ENCODE measurements at regions not wholly inside any gene's neighbourhood (a gene's known extent, or its start where the extent isn't known, plus 50 kb on each side); places are given as distances from the start of the nearest gene placed in this dataset.

DNA sequence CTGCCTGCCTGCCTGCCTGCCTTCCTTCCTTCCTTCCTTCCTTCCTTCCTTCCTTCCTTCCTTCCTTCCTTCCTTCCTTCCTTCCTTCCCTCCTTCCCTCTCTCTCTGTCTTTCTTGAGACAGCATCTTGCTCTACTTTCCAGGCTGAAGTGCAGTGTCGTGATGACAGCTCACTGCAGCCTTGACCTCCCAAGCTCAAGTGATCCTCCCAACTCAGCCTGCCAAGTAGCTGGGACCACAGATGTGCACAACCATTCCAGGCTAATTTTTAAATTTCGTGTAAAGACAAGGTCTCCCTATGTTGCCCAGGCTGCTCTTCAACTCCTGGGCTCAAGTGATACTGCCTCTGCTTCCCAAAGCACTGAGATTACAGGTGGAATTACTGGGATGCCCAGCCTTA lies 328.2 kb upstream of the SORL1-AS1 start:
- Histone ChIP-seq H3K9ac (ENCODE audit: low read length) (no peak overlapping the region), H3K4me2 (replicated peaks; ENCODE audit: low read depth, low read length, poor library complexity, severe bottlenecking) (no peak overlapping the region), H3K4me1 (ENCODE audit: control insufficient read depth in 2 of 2, insufficient read depth in 2 of 2, low read length in 2 of 2) (no peaks in the 10 kb centered on the region), H4K20me1 (ENCODE audit: control insufficient read depth, insufficient read depth, low read length, poor library complexity, severe bottlenecking) (no peaks in the 10 kb centered on the region), H3K9me3 (ENCODE audit: control extremely low read depth in 1 of 3, control insufficient read depth in 2 of 3, insufficient read depth in 1 of 3, low read length in 2 of 3) (peaks cover 0 to 4% (median 1%) of the 10 kb centered on the region in 3 donors), H3K27me3 (replicated peaks in 1 of 4; ENCODE audit: control extremely low read depth in 1 of 4, control insufficient read depth in 3 of 4, insufficient read depth in 4 of 4, low read length in 3 of 4) (no peaks in the 10 kb centered on the region), H3K79me2 (ENCODE audit: control insufficient read depth, insufficient read depth, low read length) (no peaks in the 10 kb centered on the region), H3K27ac (ENCODE audit: low read length in 2 of 2) (no peak overlapping the region), H3K36me3 (replicated peaks in 1 of 2; ENCODE audit: control extremely low read depth in 1 of 2, control insufficient read depth in 1 of 2, extremely low read depth in 1 of 2, insufficient read depth in 2 of 2, low read length in 1 of 2) (no peaks in the 10 kb centered on the region), H3K4me3 (ENCODE audit: control extremely low read depth in 1 of 5, extremely low read depth in 1 of 5, insufficient read depth in 1 of 5, low read depth in 2 of 5, low read length in 4 of 5) (no peak overlapping the region), H2AFZ (ENCODE audit: insufficient read depth, low read depth, low read length, poor library complexity, severe bottlenecking) (no peak overlapping the region)
- TF ChIP-seq CTCF (IDR thresholded peaks at IDR 0.05) (no peak), EZH2 (IDR thresholded peaks at IDR 0.05; ENCODE audit: borderline replicate concordance, insufficient read depth, low read depth, low read length, poor library complexity, severe bottlenecking) (no peak)
- no peak for DNase-seq
- no peak for ATAC-seq (ENCODE audit: low read depth)
- H3K4me3 Mint-ChIP-seq: no peak overlapping the region
- H3K9me3 Mint-ChIP-seq (ENCODE audit: insufficient read depth): no peaks in the 10 kb centered on the region
- ChIA-PET CTCF (no interaction called here), POLR2A (interaction anchor here (0.7 kb wide), 1 partner anchor 746 kb away, joined by 4 read pairs; no protein-coding TSS in a partner anchor)
- H3K4me1 Mint-ChIP-seq: no peaks in the 10 kb centered on the region
- WGBS (ENCODE audit: insufficient coverage): 91% methylated on average over 2 of the region's 2 CpGs
- intact Hi-C loops (cut with micrococcal nuclease): no loop called here
- no peak overlapping the region for H3K27ac Mint-ChIP-seq
- peaks cover 4% of the 10 kb centered on the region for H3K27me3 Mint-ChIP-seq

DNA sequence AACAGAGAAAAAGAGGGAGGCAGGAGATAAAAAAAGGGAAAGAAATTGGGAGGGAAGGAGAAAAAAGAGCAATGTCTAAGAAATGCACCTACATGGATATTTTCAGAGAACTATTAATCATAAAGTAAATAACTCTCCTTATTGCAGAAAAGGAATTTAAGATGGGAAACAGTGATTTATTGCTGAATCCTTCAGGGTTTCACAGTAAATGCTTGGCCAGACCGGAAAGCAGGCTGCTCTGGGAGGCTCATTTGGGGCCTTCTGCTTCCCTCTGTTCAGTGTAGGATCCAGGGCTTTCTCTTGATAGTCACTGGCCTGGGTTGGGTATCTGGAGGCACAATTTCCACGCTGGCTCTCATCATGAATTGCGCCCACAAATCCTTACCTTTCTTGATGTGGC lies 324.3 kb upstream of the SORL1-AS1 start:
- Mint-ChIP-seq H3K4me1 (no peaks in the 10 kb centered on the region), H3K27ac (no peak overlapping the region), H3K27me3 (no peaks in the 10 kb centered on the region), H3K4me3 (no peak overlapping the region), H3K9me3 (ENCODE audit: insufficient read depth) (no peaks in the 10 kb centered on the region)
- H3K9ac ChIP-seq (ENCODE audit: low read length): no peak overlapping the region
- no peak for ATAC-seq (ENCODE audit: low read depth)
- no peak for DNase-seq
- WGBS (ENCODE audit: insufficient coverage): 83% methylated on average over 3 of the region's 3 CpGs
- H3K4me3 ChIP-seq (ENCODE audit: control extremely low read depth in 1 of 5, extremely low read depth in 1 of 5, insufficient read depth in 1 of 5, low read depth in 2 of 5, low read length in 4 of 5): no peak overlapping the region
- H3K4me1 ChIP-seq (ENCODE audit: control insufficient read depth in 2 of 2, insufficient read depth in 2 of 2, low read length in 2 of 2): no peaks in the 10 kb centered on the region
- H3K36me3 ChIP-seq (replicated peaks in 1 of 2; ENCODE audit: control extremely low read depth in 1 of 2, control insufficient read depth in 1 of 2, extremely low read depth in 1 of 2, insufficient read depth in 2 of 2, low read length in 1 of 2): no peaks in the 10 kb centered on the region
- no peaks in the 10 kb centered on the region for H4K20me1 ChIP-seq (ENCODE audit: control insufficient read depth, insufficient read depth, low read length, poor library complexity, severe bottlenecking)
- intact Hi-C loops (cut with micrococcal nuclease): no loop called here
- no peak overlapping the region for H2AFZ ChIP-seq (ENCODE audit: insufficient read depth, low read depth, low read length, poor library complexity, severe bottlenecking)
- TF ChIP-seq CTCF (IDR thresholded peaks at IDR 0.05) (no peak), EZH2 (IDR thresholded peaks at IDR 0.05; ENCODE audit: borderline replicate concordance, insufficient read depth, low read depth, low read length, poor library complexity, severe bottlenecking) (no peak)
- H3K9me3 ChIP-seq (ENCODE audit: control extremely low read depth in 1 of 3, control insufficient read depth in 2 of 3, insufficient read depth in 1 of 3, low read length in 2 of 3): peaks cover 0 to 4% (median 0%) of the 10 kb centered on the region in 3 donors
- H3K79me2 ChIP-seq (ENCODE audit: control insufficient read depth, insufficient read depth, low read length): no peaks in the 10 kb centered on the region
- no peak overlapping the region for H3K4me2 ChIP-seq (replicated peaks; ENCODE audit: low read depth, low read length, poor library complexity, severe bottlenecking)
- H3K27ac ChIP-seq (ENCODE audit: low read length in 2 of 2): no peak overlapping the region
- H3K27me3 ChIP-seq (replicated peaks in 1 of 4; ENCODE audit: control extremely low read depth in 1 of 4, control insufficient read depth in 3 of 4, insufficient read depth in 4 of 4, low read length in 3 of 4): no peaks in the 10 kb centered on the region
- ChIA-PET CTCF (no interaction called here), POLR2A (no interaction called here)
